NK-92 (cell line): ENCODE measurements at regions not wholly inside any gene's neighbourhood (a gene's known extent, or its start where the extent isn't known, plus 50 kb on each side); places are given as distances from the start of the nearest gene placed in this dataset.
"Not testable (repeated sequence)": the region's sequence is repeated elsewhere in the genome, so short reads cannot be mapped to it uniquely, and the experiment has no call there.

Experiments
- DNase-seq: peaks from one replicate; lab custom pipeline; 2025; ENCODE audit not compliant: unreplicated experiment; lab: John Stamatoyannopoulos, UW

DNA sequence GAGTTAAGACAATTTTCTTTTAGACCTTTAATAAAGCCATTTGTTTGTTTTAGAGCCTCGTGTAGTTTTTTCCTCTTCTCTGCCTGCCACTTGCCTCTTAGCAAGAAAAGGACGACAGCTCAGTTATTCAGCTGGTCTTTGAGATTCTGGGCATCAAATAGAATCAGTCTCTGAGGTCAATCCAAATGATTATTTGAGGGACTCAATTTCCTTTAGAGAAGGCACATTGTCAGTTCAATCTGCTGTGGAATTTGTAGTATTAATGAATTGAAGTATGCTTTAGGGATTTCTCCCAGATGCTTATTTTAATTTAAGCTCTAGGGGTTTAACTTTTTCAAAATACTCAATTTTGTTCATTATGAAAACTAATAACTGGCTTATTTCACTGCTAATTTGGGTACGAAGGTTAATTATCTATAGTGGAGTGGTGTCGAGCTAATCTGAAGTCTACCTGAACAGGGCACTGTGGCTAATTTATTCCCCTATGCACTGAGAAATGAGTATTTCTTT is 841.2 kb upstream of the AUTS2 start:
- DNase-seq = no peak

DNA sequence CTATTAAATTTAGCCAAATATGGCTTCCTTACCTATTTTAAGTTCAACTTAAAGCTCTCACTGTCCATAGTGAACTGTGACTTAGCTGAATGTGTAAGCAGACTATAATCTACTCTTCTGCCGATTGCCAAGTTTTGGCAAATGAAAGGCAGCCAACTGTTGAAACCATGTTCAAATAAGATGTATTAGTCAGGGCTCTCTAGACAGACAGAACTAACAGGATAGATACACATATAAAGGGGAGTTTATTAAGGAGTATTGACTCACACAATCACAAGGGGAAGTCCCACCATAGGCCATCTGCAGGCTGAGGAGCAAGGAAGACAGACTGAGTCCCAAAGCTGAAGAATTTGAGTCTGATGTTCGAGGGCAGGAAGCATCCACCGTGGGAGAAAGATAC is 837.7 kb upstream of the AUTS2 start:
- no peak for DNase-seq

GRCh38 chr7:68767462-68767861 is 830.8 kb upstream of the AUTS2 start:
- DNase-seq = no peak

GRCh38 chr7:68770649-68771048 is 827.6 kb upstream of the AUTS2 start:
- DNase-seq = no peak

DNA sequence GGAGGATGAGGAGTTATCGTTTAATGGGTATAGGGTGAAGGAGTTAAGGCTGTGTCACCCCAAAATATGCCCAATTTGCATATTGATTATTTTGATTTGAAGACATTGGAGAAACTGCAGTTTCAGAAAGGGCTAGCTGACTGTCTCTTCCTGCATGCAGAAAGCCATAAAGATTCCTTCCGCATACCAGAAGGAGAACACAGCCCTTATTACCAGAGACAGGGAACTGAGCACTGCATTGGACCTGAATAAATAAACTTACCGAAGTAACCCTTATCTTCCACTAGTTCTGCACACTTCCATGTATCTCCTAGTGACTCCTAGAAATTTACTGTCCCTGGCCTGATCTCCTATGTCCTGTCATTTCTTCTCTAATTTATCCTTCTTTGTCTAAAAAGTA is 821.9 kb upstream of the AUTS2 start:
- DNase-seq = no peak

- no peak for DNase-seq
Observed at GRCh38 chr7:68783684-68784083, 814.6 kb upstream of the AUTS2 start.

DNA sequence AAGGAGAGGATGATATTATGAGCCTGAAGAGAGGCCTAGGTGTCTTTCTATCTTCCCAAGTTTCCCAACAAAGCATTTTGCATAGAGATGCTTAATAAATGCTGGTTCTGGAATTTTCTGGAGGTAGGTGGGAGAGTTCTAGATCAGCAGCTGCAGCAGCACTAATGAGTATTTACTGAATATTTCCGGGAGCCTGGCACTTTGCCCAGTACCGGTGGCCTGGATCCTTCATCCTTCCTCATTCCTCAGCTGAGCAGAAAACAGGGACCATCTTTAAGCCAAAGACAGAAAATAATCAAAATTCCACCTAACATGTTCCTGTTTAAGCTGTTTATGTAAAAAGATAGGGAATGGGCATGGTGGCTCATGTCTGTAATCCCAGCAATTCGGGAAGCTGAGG is 813.2 kb upstream of the AUTS2 start:
- DNase-seq = no peak

- no peak for DNase-seq
Observed at GRCh38 chr7:68787566-68787965, 810.7 kb upstream of the AUTS2 start.

- not testable (repeated sequence) for DNase-seq
Observed at GRCh38 chr7:68788529-68788928, 809.7 kb upstream of the AUTS2 start.

DNA sequence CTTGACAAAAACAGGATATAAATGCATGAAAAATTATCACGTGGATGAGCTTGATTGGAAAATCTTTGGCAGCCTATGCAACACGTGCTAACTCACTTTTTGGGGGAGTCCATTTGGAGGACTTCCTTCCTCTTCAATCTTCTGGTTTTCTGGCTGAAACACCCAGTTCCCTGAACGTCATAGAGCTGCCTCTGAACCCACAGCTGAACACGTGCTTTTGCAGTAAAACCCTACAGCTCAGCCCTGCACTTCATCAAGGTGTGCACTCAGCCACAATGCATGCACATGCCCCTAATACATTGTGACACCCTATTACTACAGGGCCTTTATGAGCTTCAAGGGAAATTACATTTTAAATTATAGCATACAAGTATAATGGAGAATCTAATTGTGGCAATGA is 808.7 kb upstream of the AUTS2 start:
- no peak for DNase-seq

- DNase-seq = no peak
Observed at GRCh38 chr7:68792351-68792750, 805.9 kb upstream of the AUTS2 start.

- DNase-seq = no peak
Observed at GRCh38 chr7:68793513-68793912, 804.8 kb upstream of the AUTS2 start.

DNA sequence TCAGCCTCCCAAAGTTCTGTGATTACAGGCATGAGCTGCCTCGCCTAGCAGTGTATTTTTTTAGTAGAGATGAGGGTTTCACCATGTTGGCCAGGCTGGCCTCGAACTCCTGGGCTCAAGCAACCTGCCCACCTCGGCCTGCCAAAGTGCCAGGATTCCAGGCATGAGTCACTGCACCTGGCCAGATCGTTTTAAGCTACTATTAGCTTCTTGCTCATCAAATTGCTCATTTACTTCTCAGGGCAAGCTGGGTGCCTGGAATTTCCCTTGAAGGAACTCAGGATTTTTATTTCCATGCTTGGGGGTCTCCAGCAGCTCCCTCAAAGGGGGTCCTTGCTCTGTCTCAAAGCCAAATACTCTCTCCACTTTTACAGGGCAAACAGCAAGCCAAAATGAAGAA is 798.0 kb upstream of the AUTS2 start:
- no peak for DNase-seq

DNA sequence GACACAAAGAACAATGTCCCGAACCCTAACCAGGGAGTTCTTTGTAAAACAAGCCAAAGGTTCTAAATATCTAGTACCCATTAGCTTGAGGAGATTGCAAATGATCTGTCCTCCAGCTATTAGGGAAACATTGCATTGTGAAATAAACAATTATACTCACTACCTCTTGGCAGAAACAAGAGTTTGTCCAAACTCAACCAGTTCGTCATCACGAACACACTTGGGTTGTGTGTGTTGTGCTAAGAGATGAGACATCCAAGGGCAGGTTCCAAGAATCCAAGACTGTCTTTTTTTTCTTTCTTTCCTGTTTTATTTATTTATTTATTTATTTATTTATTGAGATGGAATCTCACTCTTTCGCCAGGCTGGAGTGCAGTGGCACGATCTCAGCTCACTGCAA is 793.1 kb upstream of the AUTS2 start:
- DNase-seq = no peak

DNA sequence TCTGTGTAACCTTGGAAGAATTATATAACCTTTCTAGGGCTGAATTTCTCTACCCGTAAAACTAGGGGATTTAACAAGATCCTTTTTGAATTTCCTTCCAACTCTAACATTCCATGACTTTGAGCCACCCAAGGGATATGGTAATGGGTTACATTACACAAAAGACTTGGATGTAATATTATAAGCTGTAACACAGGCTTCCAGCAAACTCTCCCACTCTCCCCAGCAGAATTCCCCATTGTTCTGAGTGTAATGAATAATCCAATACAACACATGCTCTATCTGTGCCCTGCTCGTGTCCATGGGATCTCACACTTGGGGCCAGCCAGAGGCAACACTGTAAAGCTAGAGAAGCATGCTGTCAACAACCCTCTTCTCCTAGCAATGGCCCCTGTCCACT is 790.6 kb upstream of the AUTS2 start:
- DNase-seq = no peak

DNA sequence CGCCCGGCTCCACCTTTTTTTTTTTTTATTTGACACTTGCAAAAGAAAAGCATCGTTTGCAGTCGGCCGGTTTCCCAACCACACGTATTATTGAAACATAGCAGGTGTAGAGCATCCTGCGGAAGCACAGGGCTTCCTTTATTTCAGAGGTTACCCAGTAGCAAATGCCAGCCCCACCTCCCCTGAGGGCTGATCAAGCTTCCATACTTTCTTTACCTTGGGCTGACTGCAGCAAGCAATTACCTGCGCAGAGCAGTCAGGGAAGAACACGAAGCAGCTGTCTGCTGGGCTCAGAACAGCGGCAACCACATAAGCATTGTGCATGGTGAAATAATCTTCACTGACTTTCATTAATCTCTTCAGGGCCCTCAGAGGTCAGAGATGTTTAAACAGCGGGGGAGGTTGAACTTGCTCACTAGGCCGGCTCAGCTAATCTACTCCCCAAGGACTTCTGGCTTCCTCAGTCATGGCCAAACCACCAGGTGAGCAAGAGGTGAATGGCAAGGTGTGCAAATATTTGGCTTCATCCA is 784.7 kb upstream of the AUTS2 start:
- DNase-seq = no peak

GRCh38 chr7:68816491-68816890 is 781.8 kb upstream of the AUTS2 start:
- DNase-seq = no peak

DNA sequence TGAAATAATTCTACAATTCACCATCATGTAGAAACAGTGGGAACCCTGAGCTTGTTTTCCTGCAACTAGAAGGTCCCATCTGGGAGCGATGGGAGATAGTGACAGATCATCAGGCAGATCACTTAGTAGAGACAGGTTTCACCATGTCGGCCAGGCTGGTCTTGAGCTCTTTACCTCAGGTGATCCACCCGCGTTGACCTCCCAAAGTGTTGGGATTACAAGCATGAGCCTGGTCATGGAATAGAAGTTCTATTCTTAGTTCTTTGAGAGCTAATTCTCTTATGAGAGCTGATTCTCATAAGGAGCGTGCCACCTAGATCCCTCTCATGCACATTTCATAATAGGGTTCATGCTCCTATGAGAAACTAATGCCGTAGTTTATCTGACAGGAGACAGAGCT is 778.0 kb upstream of the AUTS2 start:
- no peak for DNase-seq

DNA sequence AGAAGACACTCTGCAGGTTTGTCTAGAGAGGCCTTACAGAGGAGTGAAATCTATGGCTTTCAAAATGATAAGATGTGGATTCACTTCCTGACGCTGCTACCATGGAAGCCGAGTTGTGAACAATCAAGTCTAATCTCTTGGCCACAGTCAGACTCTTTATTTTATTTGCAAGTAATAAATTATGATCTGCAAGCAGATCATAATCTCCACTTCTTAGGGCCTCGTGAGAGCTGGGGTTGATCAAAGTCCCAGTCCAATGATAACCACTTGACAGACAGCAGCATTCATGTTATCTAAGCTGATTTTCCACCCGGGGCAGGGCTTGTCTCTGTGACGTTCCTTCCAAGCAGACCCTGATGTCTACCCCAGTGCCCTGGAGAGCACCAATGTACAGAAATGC is 776.4 kb upstream of the AUTS2 start:
- DNase-seq = no peak

- no peak for DNase-seq
Observed at GRCh38 chr7:68823996-68824780, 774.1 kb upstream of the AUTS2 start.

- no peak for DNase-seq
Observed at GRCh38 chr7:68828575-68828974, 769.7 kb upstream of the AUTS2 start.

DNA sequence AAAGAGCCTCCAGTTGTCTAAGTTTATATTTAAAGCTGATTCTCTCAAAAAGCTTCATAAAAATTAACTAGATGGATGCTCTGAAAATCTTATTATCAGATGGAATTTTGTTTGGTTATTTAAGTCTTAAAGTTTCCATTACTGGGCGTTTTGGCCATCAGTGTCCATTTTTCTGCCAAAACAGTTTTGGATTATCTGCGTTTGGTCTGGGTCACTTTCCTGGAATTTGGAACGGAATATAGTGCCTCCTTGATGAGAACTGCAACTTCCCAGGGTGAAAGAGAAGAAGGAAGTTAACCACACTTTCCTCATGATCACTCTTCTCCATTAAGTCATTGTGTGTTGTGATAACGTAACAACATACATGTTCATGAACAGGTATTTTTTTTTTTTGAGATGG is 764.9 kb upstream of the AUTS2 start:
- DNase-seq = no peak

DNA sequence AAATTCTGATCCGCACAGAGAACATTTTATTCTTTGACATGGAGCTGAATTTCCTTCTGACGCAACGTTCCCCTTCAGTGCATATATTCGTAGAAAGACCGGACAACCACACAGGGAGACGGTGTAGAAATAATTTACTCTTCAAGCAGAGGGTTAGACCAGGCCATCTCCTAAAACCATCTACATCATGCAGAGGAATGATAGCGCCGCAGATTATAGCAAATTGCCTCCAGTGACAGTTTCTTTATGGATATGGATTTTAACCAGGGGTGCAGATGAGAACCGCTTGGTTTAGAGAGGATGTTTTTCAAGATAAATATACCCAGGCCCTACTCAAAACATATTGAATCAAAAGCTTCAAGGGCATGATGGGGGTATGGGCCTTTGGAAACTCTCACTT is 759.3 kb upstream of the AUTS2 start:
- DNase-seq = no peak
